WTC11 (cell line): ENCODE measurements at regions not wholly inside any gene's neighbourhood (a gene's known extent, or its start where the extent isn't known, plus 50 kb on each side); places are given as distances from the start of the nearest gene placed in this dataset.

Experiments used
- CTCF ChIP-seq: fragments of 200-600 bp; IDR thresholded peaks from 2 replicates; pipeline ENCODE4 v1.8.0; 2022; ENCODE audit warnings: antibody characterized with exemption
- ZBTB43 ChIP-seq: sonication (generic); formaldehyde crosslinking; IDR thresholded peaks from 2 replicates; pipeline ENCODE4 v1.8.1; 2023; ENCODE audit warnings: mild to moderate bottlenecking, missing genetic modification reagents

GRCh38 chr12:107492393-107493134 lies 193.0 kb upstream of the PWP1 start:
- TF ChIP-seq CTCF (no peak), ZBTB43 (CRISPR knock-in tag) (no peak)
